ENCODE measurements at regions not wholly inside any gene's neighbourhood (a gene's known extent, or its start where the extent isn't known, plus 50 kb on each side); places are given as distances from the start of the nearest gene placed in this dataset.

GRCh38 chr3:166303681-166304080 is 466.5 kb upstream of the BCHE start:
- Histone ChIP-seq H2AFZ (ENCODE audit: insufficient read depth, low read depth, low read length, poor library complexity, severe bottlenecking) (no peak overlapping the region), H3K79me2 (ENCODE audit: control insufficient read depth, insufficient read depth, low read length) (no peaks in the 10 kb centered on the region), H3K9me3 (ENCODE audit: control extremely low read depth in 1 of 3, control insufficient read depth in 2 of 3, insufficient read depth in 1 of 3, low read length in 2 of 3) (no peaks in the 10 kb centered on the region), H4K20me1 (ENCODE audit: control insufficient read depth, insufficient read depth, low read length, poor library complexity, severe bottlenecking) (no peaks in the 10 kb centered on the region), H3K36me3 (replicated peaks in 1 of 2; ENCODE audit: control extremely low read depth in 1 of 2, control insufficient read depth in 1 of 2, extremely low read depth in 1 of 2, insufficient read depth in 2 of 2, low read length in 1 of 2) (no peaks in the 10 kb centered on the region), H3K27ac (ENCODE audit: low read length in 2 of 2) (no peak overlapping the region), H3K9ac (ENCODE audit: low read length) (no peak overlapping the region), H3K4me1 (ENCODE audit: control insufficient read depth in 2 of 2, insufficient read depth in 2 of 2, low read length in 2 of 2) (no peaks in the 10 kb centered on the region), H3K4me3 (ENCODE audit: control extremely low read depth in 1 of 5, extremely low read depth in 1 of 5, insufficient read depth in 1 of 5, low read depth in 2 of 5, low read length in 4 of 5) (no peak overlapping the region), H3K27me3 (replicated peaks in 1 of 4; ENCODE audit: control extremely low read depth in 1 of 4, control insufficient read depth in 3 of 4, insufficient read depth in 4 of 4, low read length in 3 of 4) (no peaks in the 10 kb centered on the region), H3K4me2 (replicated peaks; ENCODE audit: low read depth, low read length, poor library complexity, severe bottlenecking) (no peak overlapping the region)
- Mint-ChIP-seq H3K27me3 (no peaks in the 10 kb centered on the region), H3K4me3 (no peak overlapping the region), H3K4me1 (no peaks in the 10 kb centered on the region), H3K27ac (no peak overlapping the region), H3K9me3 (ENCODE audit: insufficient read depth) (peaks cover 7% of the 10 kb centered on the region)
- no peak for DNase-seq
- ATAC-seq (ENCODE audit: low read depth): no peak
- ChIA-PET POLR2A (no interaction called here), CTCF (no interaction called here)
- TF ChIP-seq EZH2 (IDR thresholded peaks at IDR 0.05; ENCODE audit: borderline replicate concordance, insufficient read depth, low read depth, low read length, poor library complexity, severe bottlenecking) (no peak), CTCF (IDR thresholded peaks at IDR 0.05) (no peak)
- intact Hi-C loops (cut with micrococcal nuclease): no loop called here

GRCh38 chr3:166302331-166302730 is 465.1 kb upstream of the BCHE start:
- no peak overlapping the region for H3K27ac Mint-ChIP-seq

More at GRCh38 chr3:166302331-166302730, 465.1 kb upstream of the BCHE start:
- Histone ChIP-seq H3K9ac (ENCODE audit: low read length) (no peak overlapping the region), H4K20me1 (ENCODE audit: control insufficient read depth, insufficient read depth, low read length, poor library complexity, severe bottlenecking) (no peaks in the 10 kb centered on the region), H3K4me1 (ENCODE audit: control insufficient read depth in 2 of 2, insufficient read depth in 2 of 2, low read length in 2 of 2) (no peaks in the 10 kb centered on the region), H3K9me3 (ENCODE audit: control extremely low read depth in 1 of 3, control insufficient read depth in 2 of 3, insufficient read depth in 1 of 3, low read length in 2 of 3) (no peaks in the 10 kb centered on the region), H3K36me3 (replicated peaks in 1 of 2; ENCODE audit: control extremely low read depth in 1 of 2, control insufficient read depth in 1 of 2, extremely low read depth in 1 of 2, insufficient read depth in 2 of 2, low read length in 1 of 2) (no peaks in the 10 kb centered on the region), H3K4me3 (ENCODE audit: control extremely low read depth in 1 of 5, extremely low read depth in 1 of 5, insufficient read depth in 1 of 5, low read depth in 2 of 5, low read length in 4 of 5) (no peak overlapping the region), H3K79me2 (ENCODE audit: control insufficient read depth, insufficient read depth, low read length) (no peaks in the 10 kb centered on the region), H3K27ac (ENCODE audit: low read length in 2 of 2) (no peak overlapping the region), H3K4me2 (replicated peaks; ENCODE audit: low read depth, low read length, poor library complexity, severe bottlenecking) (no peak overlapping the region), H2AFZ (ENCODE audit: insufficient read depth, low read depth, low read length, poor library complexity, severe bottlenecking) (no peak overlapping the region), H3K27me3 (replicated peaks in 1 of 4; ENCODE audit: control extremely low read depth in 1 of 4, control insufficient read depth in 3 of 4, insufficient read depth in 4 of 4, low read length in 3 of 4) (no peaks in the 10 kb centered on the region)
- Mint-ChIP-seq H3K4me3 (no peak overlapping the region), H3K4me1 (no peaks in the 10 kb centered on the region), H3K9me3 (ENCODE audit: insufficient read depth) (peaks cover 5% of the 10 kb centered on the region), H3K27me3 (no peaks in the 10 kb centered on the region)
- POLR2A ChIA-PET: no interaction called here
- DNase-seq: no peak
- no peak for ATAC-seq (ENCODE audit: low read depth)
- no peak for TF ChIP-seq EZH2 (IDR thresholded peaks at IDR 0.05; ENCODE audit: borderline replicate concordance, insufficient read depth, low read depth, low read length, poor library complexity, severe bottlenecking)
- no peak for TF ChIP-seq CTCF (IDR thresholded peaks at IDR 0.05)
- intact Hi-C loops (cut with micrococcal nuclease): no loop called here
- no CpG with 5 or more reads among the region's 2 CpGs for WGBS (ENCODE audit: insufficient coverage)
- CTCF ChIA-PET: no interaction called here
